Uterus (tissue), 2 donors: ENCODE measurements at regions not wholly inside any gene's neighbourhood (a gene's known extent, or its start where the extent isn't known, plus 50 kb on each side); places are given as distances from the start of the nearest gene placed in this dataset.

Source experiments
- CTCF ChIP-seq, 4 experiments: fragments of 200-600 bp in 2 of 4; fragments of 450-650 bp in 2 of 4; sonication (generic) in 2 of 4; IDR thresholded peaks; one replicate each; pipeline ENCODE4 v1.5.1; 2016 to 2019; ENCODE audit warnings: antibody characterized with exemption in 4 of 4, mild to moderate bottlenecking in 2 of 4, moderate library complexity in 1 of 4
- POLR2A ChIP-seq, 2 donors: fragments of 450-650 bp; IDR thresholded peaks; one replicate each; pipeline ENCODE4 v1.6.1; 2016; ENCODE audit warnings: antibody characterized with exemption in 2 of 2, mild to moderate bottlenecking in 1 of 2, moderate library complexity in 1 of 2

GRCh38 chr2:21358976-21359375, 235.2 kb downstream of the TDRD15 start:
- TF ChIP-seq POLR2A (IDR thresholded peaks at IDR 0.05) (no peak), CTCF (IDR thresholded peaks at IDR 0.05) (no peak)
